ENCODE measurements at regions not wholly inside any gene's neighbourhood (a gene's known extent, or its start where the extent isn't known, plus 50 kb on each side); places are given as distances from the start of the nearest gene placed in this dataset.

DNA sequence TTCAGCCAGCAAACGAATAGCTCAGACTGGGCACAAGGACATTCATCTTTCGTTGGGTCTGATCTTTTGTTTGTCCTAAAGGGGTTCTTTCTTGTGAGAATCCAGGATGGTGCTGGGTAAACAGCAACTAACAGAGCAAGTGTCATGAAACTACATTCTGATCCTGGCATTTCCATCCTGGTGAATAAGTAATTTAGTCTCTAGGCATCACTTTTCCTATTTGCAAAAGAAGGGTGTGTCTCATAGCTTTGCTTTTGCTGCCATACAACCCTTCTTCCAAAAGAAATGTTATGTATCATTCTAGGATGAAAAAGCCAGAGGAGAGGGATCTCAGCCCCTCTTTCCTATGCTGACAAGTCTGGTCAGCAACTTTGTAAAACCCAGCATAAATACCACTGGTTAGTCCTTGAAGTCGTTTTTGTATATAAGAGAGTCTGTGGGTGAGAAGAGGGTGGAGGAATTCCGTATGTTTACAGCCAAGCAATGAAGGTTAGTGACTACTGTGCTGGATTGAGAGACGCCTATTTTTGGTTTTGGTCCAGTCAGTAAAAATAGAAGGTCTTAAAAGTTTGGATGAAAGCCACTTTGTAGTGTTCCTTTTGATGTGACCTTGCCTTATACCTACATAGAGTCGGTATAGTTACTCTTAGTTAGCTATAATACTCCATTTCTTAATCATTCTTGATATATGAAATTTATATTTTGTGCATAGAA is 88.4 kb upstream of the SLC25A13 start:
- Histone ChIP-seq H3K9me3 (ENCODE audit: control insufficient read depth, insufficient read depth, low read depth, low read length) (no peaks in the 10 kb centered on the region), H4K20me1 (ENCODE audit: control insufficient read depth, extremely low read depth, insufficient read depth, low read length) (no peaks in the 10 kb centered on the region), H3K4me1 (ENCODE audit: control insufficient read depth, extremely low read depth, insufficient read depth, low read length) (no peaks in the 10 kb centered on the region), H3K36me3 (ENCODE audit: control insufficient read depth, insufficient read depth, low read length) (no peaks in the 10 kb centered on the region), H3K27me3 (ENCODE audit: control insufficient read depth, insufficient read depth, low read length) (no peaks in the 10 kb centered on the region), H2AFZ (ENCODE audit: low read length) (no peak overlapping the region), H3K4me2 (ENCODE audit: extremely low read depth, insufficient read depth, low read length) (no peak overlapping the region), H3K27ac (ENCODE audit: insufficient read depth, low read length) (no peak overlapping the region), H3K79me2 (ENCODE audit: control insufficient read depth, insufficient read depth, low read length) (no peaks in the 10 kb centered on the region), H3K4me3 (replicated peaks in 1 of 4; ENCODE audit: control extremely low read depth in 1 of 4, insufficient read depth in 1 of 4, low read depth in 3 of 4, low read length in 4 of 4) (no peak overlapping the region), H3K9ac (ENCODE audit: insufficient read depth, low read length) (no peak overlapping the region)
- DNase-seq (ENCODE audit: low read depth in 2 of 2), result no peak
- TF ChIP-seq, protein P1, sequence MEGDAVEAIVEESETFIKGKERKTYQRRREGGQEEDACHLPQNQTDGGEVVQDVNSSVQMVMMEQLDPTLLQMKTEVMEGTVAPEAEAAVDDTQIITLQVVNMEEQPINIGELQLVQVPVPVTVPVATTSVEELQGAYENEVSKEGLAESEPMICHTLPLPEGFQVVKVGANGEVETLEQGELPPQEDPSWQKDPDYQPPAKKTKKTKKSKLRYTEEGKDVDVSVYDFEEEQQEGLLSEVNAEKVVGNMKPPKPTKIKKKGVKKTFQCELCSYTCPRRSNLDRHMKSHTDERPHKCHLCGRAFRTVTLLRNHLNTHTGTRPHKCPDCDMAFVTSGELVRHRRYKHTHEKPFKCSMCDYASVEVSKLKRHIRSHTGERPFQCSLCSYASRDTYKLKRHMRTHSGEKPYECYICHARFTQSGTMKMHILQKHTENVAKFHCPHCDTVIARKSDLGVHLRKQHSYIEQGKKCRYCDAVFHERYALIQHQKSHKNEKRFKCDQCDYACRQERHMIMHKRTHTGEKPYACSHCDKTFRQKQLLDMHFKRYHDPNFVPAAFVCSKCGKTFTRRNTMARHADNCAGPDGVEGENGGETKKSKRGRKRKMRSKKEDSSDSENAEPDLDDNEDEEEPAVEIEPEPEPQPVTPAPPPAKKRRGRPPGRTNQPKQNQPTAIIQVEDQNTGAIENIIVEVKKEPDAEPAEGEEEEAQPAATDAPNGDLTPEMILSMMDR (conservative IDR thresholded peaks at IDR 0.05 in 1 of 2, IDR thresholded peaks at IDR 0.05 in 1 of 2; ENCODE audit: low read depth in 1 of 2, low read length in 2 of 2), result no peak
- no peak for TF ChIP-seq EZH2 (IDR thresholded peaks at IDR 0.05; ENCODE audit: low read length, missing control alignments)

DNA sequence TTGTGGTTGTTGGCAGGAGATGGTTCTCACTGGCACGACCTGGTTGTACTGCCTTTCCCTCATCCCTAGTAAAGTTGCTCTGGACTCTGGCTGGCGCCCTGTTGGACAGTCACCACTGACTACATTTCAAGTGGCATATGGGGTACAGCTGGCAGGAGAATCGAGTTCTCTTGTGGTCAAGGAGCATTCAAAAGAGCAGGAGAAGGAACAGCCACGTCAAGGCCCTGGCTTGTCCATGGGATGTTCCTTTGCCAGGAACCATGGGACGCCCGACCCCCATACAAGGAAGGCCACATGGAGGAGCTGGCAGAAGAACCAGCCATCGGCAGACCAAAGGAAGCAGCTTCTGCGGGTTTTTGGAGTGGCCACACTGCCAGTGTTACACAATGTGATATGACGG is 87.0 kb upstream of the SLC25A13 start:
- no peaks in the 10 kb centered on the region for H3K79me2 ChIP-seq (ENCODE audit: control insufficient read depth, insufficient read depth, low read length)
- H3K27ac ChIP-seq (ENCODE audit: insufficient read depth, low read length), result no peak overlapping the region
- no peak for TF ChIP-seq EZH2 (IDR thresholded peaks at IDR 0.05; ENCODE audit: low read length, missing control alignments)
- TF ChIP-seq, protein P1 (conservative IDR thresholded peaks at IDR 0.05 in 1 of 2, IDR thresholded peaks at IDR 0.05 in 1 of 2; ENCODE audit: low read depth in 1 of 2, low read length in 2 of 2), result no peak
- no peak overlapping the region for H3K9ac ChIP-seq (ENCODE audit: insufficient read depth, low read length)
- no peak for DNase-seq (ENCODE audit: low read depth in 2 of 2)
- H2AFZ ChIP-seq (ENCODE audit: low read length), result no peak overlapping the region
- no peaks in the 10 kb centered on the region for H3K9me3 ChIP-seq (ENCODE audit: control insufficient read depth, insufficient read depth, low read depth, low read length)
- H3K4me3 ChIP-seq (replicated peaks in 1 of 4; ENCODE audit: control extremely low read depth in 1 of 4, insufficient read depth in 1 of 4, low read depth in 3 of 4, low read length in 4 of 4), result no peak overlapping the region
- no peaks in the 10 kb centered on the region for H3K4me1 ChIP-seq (ENCODE audit: control insufficient read depth, extremely low read depth, insufficient read depth, low read length)
- no peaks in the 10 kb centered on the region for H3K36me3 ChIP-seq (ENCODE audit: control insufficient read depth, insufficient read depth, low read length)
- H4K20me1 ChIP-seq (ENCODE audit: control insufficient read depth, extremely low read depth, insufficient read depth, low read length), result no peaks in the 10 kb centered on the region
- no peaks in the 10 kb centered on the region for H3K27me3 ChIP-seq (ENCODE audit: control insufficient read depth, insufficient read depth, low read length)
- no peak overlapping the region for H3K4me2 ChIP-seq (ENCODE audit: extremely low read depth, insufficient read depth, low read length)

DNA sequence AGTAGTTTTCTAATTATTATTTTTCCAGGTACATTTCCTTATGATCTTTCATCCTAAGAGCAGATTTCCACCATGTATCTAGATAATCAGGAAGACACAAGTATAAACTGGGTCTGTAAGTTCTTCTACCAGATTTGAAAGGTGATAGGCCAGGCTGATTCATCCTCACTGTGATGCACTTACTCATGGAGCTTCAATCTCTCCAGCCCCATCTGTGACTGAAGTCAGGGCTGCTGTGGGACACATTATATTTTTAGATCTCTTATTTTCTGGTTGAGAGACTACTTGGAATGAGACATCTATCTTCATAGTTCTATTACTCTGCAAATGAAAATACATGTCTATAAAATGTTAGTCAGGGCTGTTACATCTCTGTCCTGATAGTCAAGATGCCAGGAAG is 85.5 kb upstream of the SLC25A13 start:
- Histone ChIP-seq H3K9me3 (ENCODE audit: control insufficient read depth, insufficient read depth, low read depth, low read length) (no peaks in the 10 kb centered on the region), H3K27me3 (ENCODE audit: control insufficient read depth, insufficient read depth, low read length) (no peaks in the 10 kb centered on the region), H3K4me3 (replicated peaks in 1 of 4; ENCODE audit: control extremely low read depth in 1 of 4, insufficient read depth in 1 of 4, low read depth in 3 of 4, low read length in 4 of 4) (no peak overlapping the region), H3K79me2 (ENCODE audit: control insufficient read depth, insufficient read depth, low read length) (no peaks in the 10 kb centered on the region), H3K4me2 (ENCODE audit: extremely low read depth, insufficient read depth, low read length) (no peak overlapping the region), H2AFZ (ENCODE audit: low read length) (no peak overlapping the region), H3K9ac (ENCODE audit: insufficient read depth, low read length) (no peak overlapping the region), H3K4me1 (ENCODE audit: control insufficient read depth, extremely low read depth, insufficient read depth, low read length) (no peaks in the 10 kb centered on the region), H3K27ac (ENCODE audit: insufficient read depth, low read length) (no peak overlapping the region), H4K20me1 (ENCODE audit: control insufficient read depth, extremely low read depth, insufficient read depth, low read length) (no peaks in the 10 kb centered on the region), H3K36me3 (ENCODE audit: control insufficient read depth, insufficient read depth, low read length) (no peaks in the 10 kb centered on the region)
- TF ChIP-seq, protein P1 (conservative IDR thresholded peaks at IDR 0.05 in 1 of 2, IDR thresholded peaks at IDR 0.05 in 1 of 2; ENCODE audit: low read depth in 1 of 2, low read length in 2 of 2), result no peak
- no peak for TF ChIP-seq EZH2 (IDR thresholded peaks at IDR 0.05; ENCODE audit: low read length, missing control alignments)
- DNase-seq (ENCODE audit: low read depth in 2 of 2), result peak in 1 of 2 donors; percentile 78

All from fibroblast of lung (primary cell).